CD14-positive monocyte (primary cell): ENCODE measurements at regions not wholly inside any gene's neighbourhood (a gene's known extent, or its start where the extent isn't known, plus 50 kb on each side); places are given as distances from the start of the nearest gene placed in this dataset.

Experiments
- DNase-seq, 3 donors: peaks; one replicate each; pipeline ENCODE4 v3.0.0-alpha.2; 2011 to 2022
- H2AFZ ChIP-seq: 2 replicates; pipeline ENCODE4 v1.6.0; 2012; ENCODE audit warnings: mild to moderate bottlenecking, low read depth, low read length, inconsistent platforms; ENCODE audit not compliant: insufficient read depth, poor library complexity, severe bottlenecking
- H3K27ac ChIP-seq, 2 donors: 1 replicate in 1 of 2; 2 replicates in 1 of 2; pipeline ENCODE4 v1.5.1; 2012 to 2013; ENCODE audit warnings: low read length in 2 of 2, control low read depth in 1 of 2, inconsistent platforms in 1 of 2, low read depth in 1 of 2, mild to moderate bottlenecking in 1 of 2
- H3K27me3 ChIP-seq, 2 donors: one replicate each; pipeline versions ENCODE4 v1.6.0 to v1.6.1; 2011 to 2013; ENCODE audit warnings: low read length in 2 of 2; ENCODE audit not compliant: control insufficient read depth in 2 of 2, insufficient read depth in 2 of 2
- H3K36me3 ChIP-seq, 2 donors: replicated peaks in 1 of 2; 1 replicate in 1 of 2; 2 replicates in 1 of 2; pipeline versions ENCODE4 v1.5.1 to v1.6.1; 2012 to 2013; ENCODE audit warnings: low read length in 2 of 2, control low read depth in 1 of 2, inconsistent platforms in 1 of 2, mild to moderate bottlenecking in 1 of 2; ENCODE audit not compliant: insufficient read depth in 2 of 2, control insufficient read depth in 1 of 2
- H3K4me1 ChIP-seq, 2 donors: 1 replicate in 1 of 2; 2 replicates in 1 of 2; pipeline versions ENCODE4 v1.5.1 to v1.6.1; 2012 to 2013; ENCODE audit warnings: low read length in 2 of 2, control low read depth in 1 of 2, inconsistent platforms in 1 of 2, mild to moderate bottlenecking in 1 of 2, moderate library complexity in 1 of 2; ENCODE audit not compliant: insufficient read depth in 2 of 2, control insufficient read depth in 1 of 2
- H3K4me2 ChIP-seq: replicated peaks from 2 replicates; pipeline ENCODE3; 2012; ENCODE audit warnings: low read length, moderate library complexity, mild to moderate bottlenecking; ENCODE audit not compliant: poor library complexity, severe bottlenecking; ENCODE audit errors: extremely low read depth
- H3K4me3 ChIP-seq, 3 experiments: fragments of 200-600 bp in 1 of 3; sonication (generic) in 1 of 3; replicated peaks in 1 of 3; 1 replicate in 2 of 3; 2 replicates in 1 of 3; pipeline ENCODE4 v1.5.1; 2011 to 2013; ENCODE audit warnings: low read length in 3 of 3, mild to moderate bottlenecking in 3 of 3, control low read depth in 2 of 3, low read depth in 2 of 3, inconsistent platforms in 1 of 3, moderate library complexity in 1 of 3
- H3K79me2 ChIP-seq: 2 replicates; pipeline ENCODE4 v1.6.0; 2012; ENCODE audit warnings: mild to moderate bottlenecking, control low read depth, inconsistent platforms, low read length, moderate library complexity; ENCODE audit not compliant: insufficient read depth
- H3K9ac ChIP-seq: 2 replicates; pipeline ENCODE4 v1.6.0; 2017; ENCODE audit warnings: low read length, mild to moderate bottlenecking; ENCODE audit not compliant: insufficient read depth, poor library complexity, severe bottlenecking
- H3K9me3 ChIP-seq, 2 donors: replicated peaks in 1 of 2; 1 replicate in 1 of 2; 2 replicates in 1 of 2; pipeline versions ENCODE4 v1.5.1 to v1.6.1; 2012 to 2013; ENCODE audit warnings: low read length in 2 of 2, control low read depth in 1 of 2; ENCODE audit not compliant: control insufficient read depth in 1 of 2, insufficient read depth in 1 of 2
- H4K20me1 ChIP-seq: 2 replicates; pipeline ENCODE4 v1.6.0; 2012; ENCODE audit warnings: mild to moderate bottlenecking, low read length, control low read depth, moderate library complexity; ENCODE audit not compliant: insufficient read depth
- H3K27ac Mint-ChIP-seq, 7 donors: one replicate each; pipeline ENCODE4 v1.8.0; 2020; ENCODE audit warnings: mild to moderate bottlenecking in 7 of 7, mixed read lengths in 7 of 7, moderate library complexity in 6 of 7, inconsistent platforms in 2 of 7
- H3K27me3 Mint-ChIP-seq, 3 donors: one replicate each; pipeline ENCODE4 v1.8.0; 2021 to 2022; ENCODE audit warnings: low read depth in 3 of 3, mild to moderate bottlenecking in 3 of 3, mixed read lengths in 3 of 3, moderate library complexity in 3 of 3, inconsistent platforms in 1 of 3
- H3K36me3 Mint-ChIP-seq, 2 donors: one replicate each; pipeline ENCODE4 v1.8.0; 2020; ENCODE audit warnings: mixed read lengths in 2 of 2, inconsistent platforms in 1 of 2, mild to moderate bottlenecking in 1 of 2
- H3K4me1 Mint-ChIP-seq: one replicate; pipeline ENCODE4 v1.8.0; 2020; ENCODE audit warnings: mild to moderate bottlenecking, mixed read lengths
- H3K4me3 Mint-ChIP-seq, 2 donors: one replicate each; pipeline ENCODE4 v1.8.0; 2020; ENCODE audit warnings: mild to moderate bottlenecking in 2 of 2, mixed read lengths in 2 of 2, moderate library complexity in 1 of 2
- H3K9me3 Mint-ChIP-seq, 7 donors: one replicate each; pipeline ENCODE4 v1.8.0; 2020 to 2022; ENCODE audit warnings: mixed read lengths in 7 of 7, mild to moderate bottlenecking in 6 of 7, moderate library complexity in 6 of 7, inconsistent platforms in 2 of 7
- CTCF ChIP-seq: fragments of 200-600 bp; IDR thresholded peaks from one replicate; pipeline ENCODE4 v1.8.0; 2022; ENCODE audit warnings: antibody characterized with exemption, mild to moderate bottlenecking
- WGBS: methylation state at CpG from one replicate; pipeline ENCODE4 v1.1.5; 2013; ENCODE audit warnings: missing lambda C conversion rate; ENCODE audit not compliant: insufficient coverage; 5-methylcytosine and 5-hydroxymethylcytosine counted together
- intact Hi-C, 2 donors: fragments of 100-400 bp; cut with micrococcal nuclease; formaldehyde crosslinking; loops; one replicate each; pipeline versions ENCODE4 v1.15.0 to v1.15.1; 2023

GRCh38 chr6:113777601-113778000 lies 79.5 kb upstream of the MARCKS start:
- no peak for DNase-seq
- H3K9ac ChIP-seq: no peak overlapping the region
- Mint-ChIP-seq H3K4me1 (peaks cover 15% of the 10 kb centered on the region), H3K27me3 (no peaks in the 10 kb centered on the region), H3K27ac (no peak overlapping the region), H3K4me3 (no peak overlapping the region), H3K36me3 (peaks cover 0 to 2% of the 10 kb centered on the region in 2 donors), H3K9me3 (no peaks in the 10 kb centered on the region)
- no peaks in the 10 kb centered on the region for H3K36me3 ChIP-seq
- H3K27ac ChIP-seq: no peak overlapping the region
- no peak overlapping the region for H3K4me3 ChIP-seq
- H3K4me2 ChIP-seq: no peak overlapping the region
- no peak overlapping the region for H2AFZ ChIP-seq
- TF ChIP-seq CTCF: no peak
- no peaks in the 10 kb centered on the region for H3K9me3 ChIP-seq
- peaks cover 7 to 17% of the 10 kb centered on the region in 2 donors for H3K4me1 ChIP-seq
- H4K20me1 ChIP-seq: no peaks in the 10 kb centered on the region
- intact Hi-C loops: no loop called here
- H3K79me2 ChIP-seq: no peaks in the 10 kb centered on the region
- no peaks in the 10 kb centered on the region for H3K27me3 ChIP-seq
- WGBS: no CpG with 5 or more reads among the region's 4 CpGs

- H3K27ac Mint-ChIP-seq: no peak overlapping the region
- intact Hi-C loops: no loop called here
- no peaks in the 10 kb centered on the region for H3K36me3 Mint-ChIP-seq
- no peak overlapping the region for H3K9ac ChIP-seq
- no peak overlapping the region for H3K4me3 ChIP-seq
- H3K27ac ChIP-seq: no peak overlapping the region
- H3K4me3 Mint-ChIP-seq: no peak overlapping the region
- H4K20me1 ChIP-seq: no peaks in the 10 kb centered on the region
- H3K36me3 ChIP-seq: no peaks in the 10 kb centered on the region
- H3K27me3 ChIP-seq: no peaks in the 10 kb centered on the region
- peaks cover 4 to 17% of the 10 kb centered on the region in 2 donors for H3K4me1 ChIP-seq
- DNase-seq: no peak
- H3K4me2 ChIP-seq: no peak overlapping the region
- no peaks in the 10 kb centered on the region for H3K79me2 ChIP-seq
- H2AFZ ChIP-seq: no peak overlapping the region
- H3K9me3 ChIP-seq: no peaks in the 10 kb centered on the region
- no peaks in the 10 kb centered on the region for H3K9me3 Mint-ChIP-seq
- no CpG with 5 or more reads among the region's 2 CpGs for WGBS
- H3K4me1 Mint-ChIP-seq: peaks cover 15% of the 10 kb centered on the region
- H3K27me3 Mint-ChIP-seq: no peaks in the 10 kb centered on the region
- TF ChIP-seq CTCF: no peak
Observed at GRCh38 chr6:113779656-113780055, 77.5 kb upstream of the MARCKS start.
